ENCODE measurements at regions not wholly inside any gene's neighbourhood (a gene's known extent, or its start where the extent isn't known, plus 50 kb on each side); places are given as distances from the start of the nearest gene placed in this dataset.
"Not testable (repeated sequence)": the region's sequence is repeated elsewhere in the genome, so short reads cannot be mapped to it uniquely, and the experiment has no call there.

DNA sequence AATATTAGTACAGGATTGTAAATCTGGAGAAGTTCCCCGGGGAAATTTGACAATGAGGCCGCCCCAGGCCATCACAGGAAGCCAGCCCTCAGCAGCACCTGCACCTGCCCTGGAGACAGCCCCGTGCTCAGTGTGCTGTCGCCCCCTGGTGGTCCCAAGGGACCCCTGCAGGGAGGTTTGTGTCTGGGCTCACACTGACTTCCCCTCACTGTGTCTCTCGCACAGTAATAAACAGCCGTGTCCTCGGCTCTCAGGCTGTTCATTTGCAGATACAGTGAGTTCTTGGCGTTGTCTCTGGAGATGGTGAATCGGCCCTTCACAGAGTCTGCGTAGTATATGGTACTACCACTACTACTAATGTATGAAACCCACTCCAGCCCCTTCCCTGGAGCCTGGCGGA is 1011.2 kb downstream of the TMEM121 start:
- TF ChIP-seq CTCF (IDR thresholded peaks at IDR 0.05) = peak; percentile 36
- TF ChIP-seq EZH2 (IDR thresholded peaks at IDR 0.05; ENCODE audit: borderline replicate concordance, insufficient read depth, low read depth, low read length, poor library complexity, severe bottlenecking) = not testable (repeated sequence)
